ENCODE measurements at regions not wholly inside any gene's neighbourhood (a gene's known extent, or its start where the extent isn't known, plus 50 kb on each side); places are given as distances from the start of the nearest gene placed in this dataset.
"Not testable (repeated sequence)": the region's sequence is repeated elsewhere in the genome, so short reads cannot be mapped to it uniquely, and the experiment has no call there.

DNA sequence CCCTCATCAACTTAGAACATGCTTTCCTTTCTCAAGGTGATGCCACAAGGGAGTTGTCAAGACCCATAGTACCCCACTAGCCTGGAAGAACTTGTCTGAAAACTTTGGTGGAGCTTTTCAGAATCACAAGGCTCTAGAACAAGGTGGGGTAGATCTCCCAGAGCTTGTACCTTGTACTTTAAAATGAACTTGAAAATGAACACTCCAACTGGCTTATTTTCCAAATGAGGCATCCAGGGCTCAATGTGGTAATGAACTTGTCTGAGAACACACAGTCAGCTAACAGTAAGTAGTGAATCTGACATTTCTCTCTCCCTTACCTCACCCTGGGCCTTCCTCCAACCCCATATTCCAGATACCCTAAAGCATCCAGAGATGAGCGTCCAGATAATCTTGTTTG lies 81.8 kb upstream of the THBS1 start:
- no peak for DNase-seq

DNA sequence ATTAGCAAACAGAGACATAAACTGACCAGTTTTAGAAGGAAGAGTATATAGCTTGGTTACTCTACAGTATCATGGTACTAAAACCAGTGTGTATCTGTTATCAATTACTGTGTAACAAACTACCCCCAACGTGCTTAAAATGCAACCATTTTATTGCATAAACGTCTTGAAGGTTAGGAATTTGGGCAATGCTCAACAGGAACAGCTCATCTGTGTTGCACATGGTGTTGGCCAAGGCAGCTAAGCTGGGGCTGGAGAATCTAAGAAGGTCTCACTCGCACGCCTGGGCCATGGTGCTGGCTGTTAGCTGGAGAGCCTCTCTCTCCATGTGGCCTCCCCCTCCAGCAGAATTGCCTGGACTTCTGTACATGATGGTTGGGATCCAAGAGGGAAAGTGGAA lies 81.2 kb upstream of the THBS1 start:
- DNase-seq, result no peak

DNA sequence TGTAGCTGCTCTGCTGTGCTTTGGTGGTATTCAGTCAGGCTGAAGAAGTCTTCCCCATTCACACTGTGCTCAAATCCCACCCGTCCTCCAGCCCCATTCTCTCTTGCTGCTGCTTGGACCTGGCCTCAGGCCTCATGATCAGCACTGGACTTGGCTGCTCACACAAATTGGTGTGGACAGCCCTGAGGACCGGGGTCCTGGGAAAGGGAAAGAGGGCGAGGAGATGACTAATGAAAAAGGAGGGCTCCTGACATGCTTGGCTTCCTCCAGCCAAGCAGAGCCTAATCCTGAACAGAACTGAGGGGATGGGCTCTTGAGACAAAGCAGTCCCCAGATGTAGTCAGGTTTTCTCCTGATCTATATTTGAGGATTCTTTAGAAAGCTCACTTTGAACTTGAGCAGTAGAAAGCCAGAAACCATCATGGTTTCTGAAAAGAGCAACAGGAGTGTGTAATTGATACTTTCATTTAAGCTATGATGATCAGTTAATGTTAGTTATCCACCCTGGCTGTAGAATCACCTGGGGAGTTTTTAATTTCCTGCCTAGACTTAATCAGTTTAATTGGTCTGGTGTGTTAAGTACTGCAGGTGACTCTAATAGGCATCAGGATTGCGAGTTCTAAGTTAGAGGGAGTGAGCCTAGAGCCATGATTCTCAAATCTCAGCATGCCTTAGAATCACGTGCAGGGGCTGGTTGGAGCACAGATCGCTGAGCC lies 79.4 kb upstream of the THBS1 start:
- no peak for DNase-seq

DNA sequence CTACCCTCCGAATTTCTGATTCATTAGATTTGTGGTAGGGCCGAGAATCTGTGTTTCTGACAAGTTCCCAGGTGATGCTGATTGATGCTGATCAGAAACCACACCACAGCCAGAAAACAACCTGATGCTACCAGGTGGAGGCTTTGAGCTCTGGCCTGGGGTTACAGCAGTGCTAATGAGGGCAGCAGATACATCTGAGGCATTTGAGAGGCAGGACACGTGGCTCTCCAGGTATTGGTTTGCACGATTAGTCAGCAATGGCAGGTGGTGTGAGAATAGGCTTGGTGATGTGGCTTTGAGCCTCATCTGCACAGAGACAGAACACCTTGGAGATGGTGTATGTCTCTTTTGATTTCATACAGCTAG lies 78.8 kb upstream of the THBS1 start:
- DNase-seq, result no peak

DNA sequence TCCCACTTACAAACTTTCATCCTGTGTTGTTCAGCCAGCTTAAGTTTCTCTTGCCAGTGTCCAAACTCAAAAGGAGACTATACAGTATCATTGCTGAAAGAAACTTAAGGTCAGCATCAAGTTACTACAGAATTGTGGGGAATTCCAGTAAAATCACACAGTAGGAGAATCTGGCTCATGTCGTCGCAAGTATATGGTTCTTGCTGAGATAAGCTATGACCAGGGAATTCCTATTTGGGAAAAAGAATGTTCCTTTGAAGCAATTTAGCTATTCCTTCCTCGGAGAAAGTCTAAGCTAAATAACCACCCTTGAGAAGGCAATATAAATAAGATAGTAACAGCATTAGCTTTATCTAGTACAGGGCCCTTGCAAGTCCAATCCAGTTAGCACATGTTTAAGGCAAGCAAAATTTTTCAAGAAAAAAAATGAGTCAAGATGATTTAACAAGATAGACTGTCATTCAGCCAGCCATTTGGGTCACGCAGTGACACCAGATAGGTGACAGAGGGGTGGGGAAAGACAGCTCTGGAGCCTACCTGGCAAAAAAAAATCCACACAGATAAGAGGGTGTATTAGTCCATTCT lies 78.2 kb upstream of the THBS1 start:
- DNase-seq, result no peak

DNA sequence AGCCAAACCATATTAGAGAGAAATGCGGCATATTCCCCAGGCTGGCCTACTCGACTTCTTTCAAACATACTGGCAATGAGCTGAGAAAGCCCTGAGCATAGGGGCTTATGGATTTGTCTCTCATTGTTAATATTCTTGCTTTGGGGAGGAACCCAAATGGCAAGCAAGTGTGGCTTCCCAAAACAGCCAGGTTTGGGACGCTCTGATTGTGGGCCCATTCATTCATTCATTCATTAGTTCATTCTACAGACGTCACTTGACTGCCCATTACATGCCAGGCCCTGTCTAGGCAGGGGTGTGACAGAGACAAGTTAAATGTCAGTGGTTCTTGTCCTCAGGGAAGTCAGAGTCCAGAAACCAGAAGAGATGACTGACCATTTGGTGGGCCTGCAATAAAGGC lies 77.4 kb upstream of the THBS1 start:
- no peak for DNase-seq

DNA sequence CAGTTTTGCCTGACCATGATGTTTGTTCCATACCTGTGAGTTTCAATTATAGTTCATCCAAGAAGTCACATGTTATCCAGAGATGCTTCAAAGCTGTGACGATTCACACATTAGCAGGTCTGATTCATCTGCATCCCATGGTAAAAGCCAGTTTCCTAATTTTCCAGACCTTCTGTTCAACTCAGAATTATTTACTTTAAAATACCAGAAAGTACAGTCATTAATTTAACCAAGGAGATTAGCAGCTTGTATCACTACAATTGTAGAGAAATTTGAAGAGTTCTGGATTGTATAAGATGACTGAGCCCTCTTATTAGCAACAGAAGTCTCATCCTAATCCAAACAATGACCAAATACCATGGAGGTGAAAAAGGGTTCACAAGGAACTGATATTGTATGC lies 76.1 kb upstream of the THBS1 start:
- no peak for DNase-seq

DNA sequence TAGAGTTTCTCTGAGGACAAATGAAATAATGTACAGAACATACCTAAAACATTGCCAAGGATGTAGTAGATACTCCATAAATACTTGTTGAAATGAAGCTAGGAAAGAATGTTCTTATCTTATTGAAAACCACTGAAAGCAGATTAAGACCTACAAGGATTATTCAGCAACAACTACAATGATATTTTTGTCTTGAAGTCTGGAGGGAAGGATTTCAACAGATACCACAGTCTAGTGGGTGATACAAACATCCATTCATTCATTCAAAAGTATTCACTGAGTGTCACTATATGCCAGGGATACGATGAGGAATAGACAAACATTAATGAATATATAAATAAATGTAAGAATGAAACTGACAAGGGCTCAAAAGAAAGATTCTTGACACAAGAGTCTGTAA lies 74.7 kb upstream of the THBS1 start:
- no peak for DNase-seq

DNA sequence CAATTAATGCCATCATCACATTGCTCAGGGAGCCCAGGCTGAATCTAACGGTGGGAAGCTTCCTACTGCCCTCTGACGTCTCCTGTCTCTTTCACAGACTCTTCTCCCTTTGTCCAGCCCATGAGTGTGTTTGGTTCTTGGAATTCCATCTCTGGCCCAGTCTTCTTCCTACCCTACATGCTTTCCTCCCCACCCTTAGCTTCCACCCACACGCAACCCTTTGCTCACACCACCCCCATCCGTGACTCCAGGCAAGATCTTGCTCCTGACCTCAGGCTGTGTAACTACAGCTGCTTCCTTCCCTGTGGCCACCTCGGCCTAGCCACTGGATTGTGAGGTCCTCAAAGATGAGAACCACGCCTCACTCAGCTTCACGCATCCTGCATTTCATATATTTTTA lies 72.3 kb upstream of the THBS1 start:
- no peak for DNase-seq

DNA sequence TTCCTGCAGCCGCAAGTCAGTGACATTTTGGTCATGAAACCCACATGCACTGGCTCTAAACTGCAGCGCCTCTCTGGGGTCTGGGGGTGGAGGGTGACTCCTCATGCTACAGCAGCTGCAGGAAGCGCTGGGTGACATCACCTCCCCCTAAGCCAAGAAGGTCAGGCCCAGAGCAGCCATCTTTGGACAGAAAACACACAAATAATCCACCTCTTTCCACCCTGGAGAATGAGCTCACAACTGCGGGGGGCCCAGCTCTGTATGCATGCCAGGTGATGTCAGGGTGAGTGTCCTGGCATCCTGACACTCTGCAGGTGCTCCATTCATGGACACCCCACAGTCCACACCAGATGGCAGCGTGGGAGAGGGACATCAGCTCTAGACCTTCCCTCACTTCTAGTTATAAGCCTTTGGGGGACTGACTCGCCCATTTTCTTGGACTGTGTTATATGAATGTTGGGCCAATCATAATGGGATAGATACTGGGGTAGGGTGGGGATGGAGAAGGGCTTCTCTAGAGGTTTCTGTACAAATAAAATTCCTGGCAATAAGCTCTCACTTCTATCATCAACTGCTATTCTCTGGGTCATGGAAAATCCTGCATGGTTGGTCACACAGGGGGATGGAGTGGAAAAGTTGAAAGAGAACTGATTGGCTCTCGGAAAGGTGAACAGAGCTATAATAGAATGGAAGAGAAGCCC lies 70.7 kb upstream of the THBS1 start:
- no peak for DNase-seq

DNA sequence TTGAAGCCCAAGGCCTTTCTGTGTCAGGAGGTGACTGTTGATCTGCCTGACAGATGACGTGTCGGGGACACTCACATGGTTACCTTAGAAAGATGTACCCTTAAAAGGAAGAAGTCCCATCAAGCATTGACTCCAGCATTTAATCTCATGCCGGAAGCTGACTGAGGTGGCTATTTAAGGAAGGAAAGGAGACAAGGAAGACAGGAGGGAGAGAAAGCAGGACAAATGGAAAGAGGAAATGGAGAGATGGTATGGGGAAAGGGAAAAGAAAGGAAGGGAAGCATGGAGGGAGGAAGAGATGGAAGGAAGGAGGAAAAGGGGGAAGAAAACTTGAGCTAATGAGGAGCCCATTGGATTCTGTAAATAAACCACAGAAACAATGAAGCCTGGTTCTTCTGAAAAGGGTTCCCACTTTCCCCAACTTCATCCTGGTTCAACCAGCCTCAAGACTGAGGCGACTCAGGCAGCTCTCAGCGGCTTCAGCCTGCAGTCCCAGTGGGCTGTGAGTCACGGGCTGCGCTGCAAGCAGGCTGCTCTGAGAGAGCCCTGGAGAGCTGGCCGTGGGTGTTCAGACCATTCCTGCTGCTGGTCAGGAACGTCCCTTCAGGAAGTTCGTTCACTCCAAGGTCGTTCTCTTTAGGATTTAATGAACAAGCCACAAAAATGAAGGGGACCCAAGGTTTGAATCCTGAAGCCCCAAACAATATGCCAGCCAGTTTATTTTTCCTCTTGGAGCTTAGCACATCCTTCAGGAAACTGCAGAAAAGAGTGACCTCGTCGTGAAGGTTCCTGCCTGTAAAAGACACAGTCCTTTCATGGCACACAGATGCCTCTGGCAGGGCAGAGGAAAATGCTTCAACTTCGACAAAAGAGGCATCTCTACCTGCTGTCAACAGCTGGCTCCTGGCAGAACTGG lies 69.6 kb upstream of the THBS1 start:
- DNase-seq, result no peak

DNA sequence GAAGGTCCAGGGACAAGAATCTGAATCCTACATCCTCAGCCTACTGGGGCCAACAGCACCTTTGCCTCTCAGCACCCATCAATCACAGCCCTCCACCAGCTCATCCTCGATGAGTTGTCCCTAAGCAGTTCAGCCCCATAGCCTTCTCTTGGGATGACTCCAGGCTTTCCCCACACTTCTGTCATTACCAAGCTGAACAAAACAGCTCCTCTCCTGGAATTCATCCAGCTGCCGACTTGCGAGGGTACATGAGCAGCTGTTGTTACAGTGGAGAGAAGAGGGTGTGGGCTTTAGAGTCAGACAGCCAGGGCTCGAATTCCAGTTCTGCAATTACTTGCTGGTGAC lies 69.0 kb upstream of the THBS1 start:
- DNase-seq, result no peak

DNA sequence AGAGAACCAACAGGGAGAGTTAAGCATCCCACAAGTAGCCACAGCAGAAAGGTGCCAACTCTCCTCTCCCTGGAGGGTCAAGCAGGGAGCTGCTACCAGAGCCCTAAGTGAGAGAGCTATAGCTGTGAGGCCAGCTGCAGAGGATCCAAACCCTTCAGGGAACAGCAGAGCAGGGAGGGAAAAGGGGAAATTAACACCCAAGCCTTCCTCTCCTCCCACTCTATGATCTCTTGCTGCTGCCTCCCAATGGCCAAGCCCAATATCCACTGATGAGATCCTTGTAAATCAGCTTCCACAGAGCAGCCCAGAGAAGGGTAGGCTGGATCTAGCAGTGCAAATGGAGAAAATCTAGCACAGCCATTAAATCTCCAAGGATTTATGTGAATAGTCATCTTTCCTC lies 68.2 kb upstream of the THBS1 start:
- DNase-seq, result no peak

DNA sequence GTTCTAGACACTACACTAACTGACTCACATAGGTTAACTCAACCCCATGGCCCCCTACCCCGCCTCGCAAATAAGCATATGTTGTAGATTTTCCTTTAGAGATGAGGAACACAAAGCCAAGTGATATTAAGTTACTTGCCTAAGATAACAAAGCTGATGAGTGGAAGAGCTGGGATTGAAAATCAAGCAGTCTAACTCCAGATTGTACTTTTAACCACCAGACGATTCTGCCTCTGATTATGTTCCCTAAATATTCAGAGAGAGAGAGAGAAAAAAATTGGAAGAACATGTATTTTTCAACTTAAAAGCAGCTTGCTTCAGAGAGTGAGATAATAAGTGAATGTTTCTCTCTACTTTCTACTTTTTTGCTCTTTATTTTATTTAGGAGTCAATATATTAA lies 66.9 kb upstream of the THBS1 start:
- no peak for DNase-seq

DNA sequence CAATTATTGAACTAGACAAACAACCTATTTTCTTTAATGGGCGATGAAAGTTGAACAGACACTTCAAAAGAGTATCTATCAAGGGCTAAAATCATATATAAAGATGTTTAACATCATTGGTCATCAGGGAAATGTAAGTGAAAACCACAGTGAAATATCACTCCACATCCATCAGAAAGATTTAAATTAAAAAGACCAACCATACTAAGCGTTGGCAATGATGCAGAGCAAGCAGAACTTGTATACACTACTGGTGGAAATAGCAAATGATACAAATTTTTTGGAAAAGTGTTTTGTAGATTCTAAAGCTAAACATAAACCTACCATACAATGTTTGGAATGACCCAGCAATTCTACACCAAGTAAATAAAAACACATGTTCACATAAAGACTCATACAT lies 65.9 kb upstream of the THBS1 start:
- DNase-seq, result no peak

DNA sequence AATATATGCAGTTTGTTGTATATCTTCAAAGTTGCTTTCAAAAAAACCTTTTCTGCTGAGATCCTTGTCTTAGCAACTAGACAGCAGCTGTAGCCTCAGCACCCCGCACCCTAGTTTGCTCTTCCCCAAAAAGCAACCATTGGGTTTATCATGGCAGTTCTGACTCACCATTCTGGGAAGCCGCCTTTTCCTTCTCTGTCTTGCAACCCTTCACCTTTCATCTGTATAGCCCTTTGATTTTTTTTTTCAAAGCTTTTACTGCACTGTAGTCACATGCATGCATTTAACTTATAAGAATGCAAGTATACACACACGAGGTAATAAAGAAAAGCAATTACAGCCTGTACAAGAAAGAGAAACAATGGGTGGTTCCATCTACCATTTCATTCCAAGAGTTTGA lies 65.1 kb upstream of the THBS1 start:
- no peak for DNase-seq

DNA sequence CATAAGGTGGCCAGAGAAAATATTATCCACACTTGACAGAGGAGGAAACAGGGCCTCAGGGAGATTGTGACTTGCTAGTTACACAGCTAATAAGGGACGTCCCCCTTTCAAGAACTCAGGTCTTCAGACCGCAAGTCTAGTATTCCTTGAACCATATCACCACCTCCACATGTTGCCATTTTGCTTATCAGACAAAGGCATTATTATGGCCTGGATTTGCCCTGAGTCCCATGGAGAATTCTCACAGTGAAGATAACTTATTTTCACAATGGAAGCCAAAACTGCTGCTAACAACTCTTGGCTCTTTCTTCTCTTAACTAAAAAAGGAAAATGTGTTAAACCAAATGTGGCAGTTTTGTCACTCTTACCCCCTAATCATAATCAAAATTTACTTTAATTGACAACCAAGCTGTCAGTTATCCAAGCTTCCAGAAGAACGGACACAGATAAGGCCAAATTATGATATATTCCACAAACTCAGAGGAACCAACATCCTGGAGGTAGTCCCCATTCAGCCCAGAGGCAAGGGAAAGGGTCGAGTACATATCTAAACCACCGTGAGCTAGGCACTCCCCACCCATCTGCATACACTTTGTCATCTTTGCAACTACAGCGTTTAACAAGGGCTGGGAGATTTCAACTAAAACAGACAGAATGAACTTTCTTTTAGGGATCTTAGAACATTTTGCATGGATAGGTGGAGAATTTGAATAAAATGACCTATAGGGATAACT lies 63.6 kb upstream of the THBS1 start:
- no peak for DNase-seq

DNA sequence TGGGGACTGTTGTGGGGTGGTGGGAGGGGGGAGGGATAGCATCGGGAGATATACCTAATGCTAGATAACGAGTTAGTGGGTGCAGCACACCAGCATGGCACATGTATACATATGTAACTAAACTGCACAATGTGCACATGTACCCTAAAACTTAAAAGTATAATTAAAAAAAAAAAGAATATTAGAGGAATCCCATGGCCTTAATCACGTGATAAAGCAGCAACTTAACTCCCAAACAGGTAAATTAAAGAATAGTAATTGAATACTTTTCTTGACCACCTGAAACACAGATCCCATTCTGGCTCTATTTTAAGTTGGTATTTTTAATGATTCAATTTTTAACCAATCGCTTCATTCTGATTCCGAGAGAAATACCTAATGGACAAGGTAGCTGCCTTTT lies 56.9 kb upstream of the THBS1 start:
- DNase-seq, result not testable (repeated sequence)

DNA sequence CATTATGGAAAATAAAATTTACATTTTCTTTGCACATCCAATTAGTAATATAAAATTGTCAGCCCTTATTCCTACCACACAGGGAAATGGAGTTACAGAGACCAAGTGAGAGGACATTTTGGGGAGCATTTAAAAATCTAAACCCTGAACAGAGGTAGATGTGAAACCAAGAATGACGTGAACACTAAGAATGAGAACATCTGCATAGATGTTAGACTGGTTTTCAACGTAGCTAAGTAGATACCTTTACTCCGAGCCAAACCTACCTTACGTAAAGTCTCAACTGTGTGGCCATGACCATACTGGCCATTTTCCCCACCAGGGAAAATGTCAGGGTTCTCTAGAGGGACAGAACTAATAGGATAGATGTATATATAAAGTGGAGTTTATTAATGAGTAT lies 51.4 kb upstream of the THBS1 start:
- DNase-seq, result no peak

DNA sequence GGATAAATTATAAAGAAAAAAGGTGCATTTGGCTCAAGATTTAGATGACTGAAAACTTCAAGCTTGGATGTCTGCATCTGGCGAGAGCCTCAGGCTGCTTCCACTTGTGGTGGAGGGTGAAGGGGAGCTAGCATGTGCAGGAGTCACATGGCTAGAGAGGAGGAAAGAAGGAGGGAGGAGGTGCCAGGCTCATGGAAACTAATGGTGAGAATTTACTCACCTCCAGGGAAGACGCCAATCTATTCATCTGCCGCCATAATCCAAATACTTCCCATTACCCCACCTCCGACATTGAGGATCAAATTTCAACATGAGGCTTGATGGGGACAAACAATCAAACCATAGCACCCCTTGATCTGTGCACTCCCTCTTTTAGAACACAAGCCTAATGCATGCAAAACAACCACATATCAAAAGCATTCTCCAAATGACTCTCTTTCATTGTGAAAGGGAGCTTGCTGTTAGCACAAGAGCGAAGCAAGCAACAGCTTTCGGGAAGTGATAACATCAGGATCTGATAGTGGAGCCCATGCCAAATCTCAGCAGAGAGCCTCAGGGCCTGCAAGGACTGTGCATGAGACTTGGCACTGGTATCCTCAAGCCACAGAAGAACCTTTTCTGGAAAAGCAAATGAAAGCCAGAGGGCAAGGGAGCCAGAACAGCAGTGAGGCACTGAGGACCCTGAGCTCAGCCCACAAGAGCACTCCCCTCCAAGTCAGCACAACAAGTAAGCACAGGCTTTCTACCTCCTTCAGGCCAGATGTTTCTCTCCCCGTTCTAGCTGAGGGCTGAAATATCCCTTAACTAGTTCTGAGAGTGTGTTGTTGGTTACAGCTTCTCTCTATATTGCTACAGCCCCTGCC lies 50.2 kb upstream of the THBS1 start:
- DNase-seq, result no peak
